H9 (cell line): ENCODE measurements at regions not wholly inside any gene's neighbourhood (a gene's known extent, or its start where the extent isn't known, plus 50 kb on each side); places are given as distances from the start of the nearest gene placed in this dataset.

Source experiments
- DNase-seq: peaks from one replicate; pipeline ENCODE4 v3.0.0-alpha.2; 2017
- H2AFZ ChIP-seq: one replicate; pipeline ENCODE4 v1.6.1; 2013; ENCODE audit warnings: mild to moderate bottlenecking, low read length, control low read depth, moderate library complexity
- H2AK5ac ChIP-seq: 2 replicates; pipeline ENCODE4 v1.6.1; 2013; ENCODE audit warnings: low read length, control low read depth, mixed read lengths; ENCODE audit not compliant: insufficient read length
- H2BK120ac ChIP-seq: one replicate; pipeline ENCODE4 v1.6.1; 2013; ENCODE audit warnings: low read depth, mild to moderate bottlenecking, low read length, control low read depth, inconsistent platforms; ENCODE audit not compliant: poor library complexity, severe bottlenecking
- H2BK12ac ChIP-seq: 2 replicates; pipeline ENCODE4 v1.6.1; 2013; ENCODE audit warnings: low read length, control low read depth, mixed read lengths, low read depth; ENCODE audit not compliant: insufficient read length
- H2BK15ac ChIP-seq: 2 replicates; pipeline ENCODE4 v1.6.1; 2013; ENCODE audit warnings: low read depth, low read length, control low read depth
- H2BK20ac ChIP-seq: one replicate; pipeline ENCODE4 v1.6.1; 2013; ENCODE audit warnings: low read depth, mild to moderate bottlenecking, low read length, control low read depth, inconsistent platforms; ENCODE audit not compliant: poor library complexity, severe bottlenecking
- H2BK5ac ChIP-seq: 2 replicates; pipeline ENCODE4 v1.6.1; 2013; ENCODE audit warnings: low read length, control low read depth, mixed read lengths; ENCODE audit not compliant: insufficient read length
- H3K14ac ChIP-seq: 2 replicates; pipeline ENCODE4 v1.6.1; 2013; ENCODE audit warnings: low read length, control low read depth; ENCODE audit not compliant: insufficient read depth
- H3K18ac ChIP-seq: 2 replicates; pipeline ENCODE4 v1.6.1; 2013; ENCODE audit warnings: low read depth, mild to moderate bottlenecking, mixed read lengths, low read length, control low read depth; ENCODE audit not compliant: insufficient read length
- H3K23ac ChIP-seq: 2 replicates; pipeline ENCODE4 v1.6.1; 2013; ENCODE audit warnings: low read length, control low read depth, mixed read lengths, low read depth; ENCODE audit not compliant: insufficient read length
- H3K23me2 ChIP-seq: 2 replicates; pipeline ENCODE4 v1.6.1; 2013; ENCODE audit warnings: low read depth, mild to moderate bottlenecking, mixed read lengths, low read length, control low read depth; ENCODE audit not compliant: insufficient read length, poor library complexity, severe bottlenecking
- H3K27ac ChIP-seq: 2 replicates; pipeline ENCODE4 v1.5.1; 2013; ENCODE audit warnings: low read length, control low read depth, mixed read lengths, low read depth; ENCODE audit not compliant: insufficient read length
- H3K27me3 ChIP-seq: 2 replicates; pipeline ENCODE4 v1.6.1; 2013; ENCODE audit warnings: low read length, control low read depth, inconsistent platforms; ENCODE audit not compliant: insufficient read depth
- H3K4ac ChIP-seq: 2 replicates; pipeline ENCODE4 v1.6.1; 2013; ENCODE audit warnings: low read depth, mild to moderate bottlenecking, control low read depth, inconsistent platforms, low read length, moderate library complexity
- H3K4me1 ChIP-seq: 2 replicates; pipeline ENCODE4 v1.6.1; 2013; ENCODE audit warnings: low read length, control low read depth, inconsistent platforms; ENCODE audit not compliant: insufficient read depth
- H3K4me2 ChIP-seq: 2 replicates; pipeline ENCODE4 v1.6.1; 2013; ENCODE audit warnings: low read length, control low read depth, mixed read lengths; ENCODE audit not compliant: insufficient read length, insufficient read depth
- H3K56ac ChIP-seq: 2 replicates; pipeline ENCODE4 v1.6.1; 2013; ENCODE audit warnings: low read depth, mild to moderate bottlenecking, mixed read lengths, low read length, control low read depth; ENCODE audit not compliant: insufficient read length
- H3K79me1 ChIP-seq: 2 replicates; pipeline ENCODE4 v1.6.1; 2013; ENCODE audit warnings: low read depth, mild to moderate bottlenecking, moderate library complexity, low read length, control low read depth, inconsistent platforms; ENCODE audit not compliant: insufficient read depth, poor library complexity, severe bottlenecking
- H3K79me2 ChIP-seq: 2 replicates; pipeline ENCODE4 v1.6.1; 2013; ENCODE audit warnings: low read length, control low read depth, inconsistent platforms; ENCODE audit not compliant: insufficient read depth
- H3K9ac ChIP-seq: 2 replicates; pipeline ENCODE4 v1.6.1; 2013; ENCODE audit warnings: low read length, control low read depth, mixed read lengths; ENCODE audit not compliant: insufficient read length; ENCODE audit errors: extremely low read depth
- H3K9me3 ChIP-seq: one replicate; pipeline ENCODE4 v1.6.1; 2013; ENCODE audit warnings: low read depth, low read length, inconsistent platforms; ENCODE audit not compliant: control insufficient read depth
- H3T11ph ChIP-seq: one replicate; pipeline ENCODE4 v1.6.1; 2013; ENCODE audit warnings: mild to moderate bottlenecking, low read length, control low read depth, inconsistent platforms
- H4K20me1 ChIP-seq: one replicate; pipeline ENCODE4 v1.6.1; 2013; ENCODE audit not compliant: control insufficient read depth, insufficient read length, insufficient read depth
- H4K5ac ChIP-seq: 2 replicates; pipeline ENCODE4 v1.6.1; 2013; ENCODE audit warnings: low read depth, mild to moderate bottlenecking, mixed read lengths, low read length, control low read depth; ENCODE audit not compliant: insufficient read length
- H4K8ac ChIP-seq: replicated peaks from 2 replicates; pipeline ENCODE4 v1.6.1; 2013; ENCODE audit warnings: low read length, control low read depth, mixed read lengths, low read depth; ENCODE audit not compliant: insufficient read length
- H4K91ac ChIP-seq: 2 replicates; pipeline ENCODE4 v1.6.1; 2013; ENCODE audit warnings: low read depth, mild to moderate bottlenecking, moderate library complexity, mixed read lengths, low read length, control low read depth; ENCODE audit not compliant: insufficient read length
- H3K27ac Mint-ChIP-seq, 3 experiments: 2 replicates in 2 of 3; 3 replicates in 1 of 3; pipeline ENCODE4 v1.8.0; 2020 to 2021; ENCODE audit warnings: mixed read lengths in 3 of 3, mild to moderate bottlenecking in 1 of 3, moderate library complexity in 1 of 3
- H3K27me3 Mint-ChIP-seq: 2 replicates; pipeline ENCODE4 v1.8.0; 2021; ENCODE audit warnings: low read depth, mild to moderate bottlenecking, moderate library complexity, mixed read lengths
- H3K36me3 Mint-ChIP-seq, 3 experiments: 2 replicates in 2 of 3; 3 replicates in 1 of 3; pipeline ENCODE4 v1.8.0; 2020 to 2021; ENCODE audit warnings: low read depth in 3 of 3, mixed read lengths in 3 of 3; ENCODE audit not compliant: insufficient read depth in 1 of 3
- H3K4me1 Mint-ChIP-seq, 2 experiments: 2 replicates each; pipeline ENCODE4 v1.8.0; 2020; ENCODE audit warnings: mixed read lengths in 2 of 2
- H3K4me3 Mint-ChIP-seq, 2 experiments: 2 replicates in 1 of 2; 3 replicates in 1 of 2; pipeline ENCODE4 v1.8.0; 2020 to 2021; ENCODE audit warnings: mild to moderate bottlenecking in 2 of 2, mixed read lengths in 2 of 2, moderate library complexity in 1 of 2
- H3K9me3 Mint-ChIP-seq, 2 experiments: 2 replicates in 1 of 2; 3 replicates in 1 of 2; pipeline ENCODE4 v1.8.0; 2020; ENCODE audit warnings: mild to moderate bottlenecking in 2 of 2, mixed read lengths in 2 of 2, moderate library complexity in 1 of 2
- WGBS: extraction: QIAGEN DNeasy Blood & Tissue Kit; methylation state at CpG from one replicate; pipeline ENCODE4 v1.1.7; 2013; ENCODE audit warnings: missing lambda C conversion rate, low lambda C conversion rate, mixed read lengths; ENCODE audit not compliant: insufficient read length; ENCODE audit errors: extremely low coverage; 5-methylcytosine and 5-hydroxymethylcytosine counted together
- TF ChIP-seq, protein P1 (sequence below): fragments of 200-600 bp; sonication (generic); conservative IDR thresholded peaks from 3 replicates; pipeline ENCODE4 v1.8.0; 2021; ENCODE audit warnings: antibody characterized with exemption, mild to moderate bottlenecking

DNA sequence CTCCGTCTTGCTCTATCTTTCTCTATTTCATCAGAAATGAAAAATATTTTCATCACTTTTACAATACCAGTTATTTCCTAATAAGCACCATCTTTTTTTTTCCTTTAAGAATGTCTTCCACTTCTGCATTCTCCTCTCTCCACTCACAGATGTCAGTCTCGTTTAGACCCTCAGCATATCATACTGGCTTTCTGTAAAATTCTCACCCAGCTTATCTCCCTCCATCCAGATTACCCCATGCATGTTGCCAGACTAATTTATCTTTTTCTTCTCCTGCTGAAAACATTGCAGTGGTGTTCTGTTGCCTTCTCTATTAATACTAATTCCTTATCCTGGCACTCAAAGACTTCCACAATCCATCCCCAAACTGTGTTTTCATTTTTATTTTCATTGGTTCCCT, 513.8 kb upstream of the KLF12 start:
- Histone ChIP-seq H2AK5ac (no peak overlapping the region), H2BK20ac (no peak overlapping the region), H3K4ac (no peak overlapping the region), H3K79me1 (no peaks in the 10 kb centered on the region), H4K5ac (no peak overlapping the region), H3K14ac (no peak overlapping the region), H3K4me1 (peaks cover 3% of the 10 kb centered on the region; the same call in 1 of the 2 replicates), H3K79me2 (no peaks in the 10 kb centered on the region), H3K18ac (no peak overlapping the region), H2AFZ (no peak overlapping the region), H4K20me1 (no peaks in the 10 kb centered on the region), H2BK120ac (no peak overlapping the region), H2BK15ac (no peak overlapping the region), H4K91ac (no peak overlapping the region), H3K23me2 (no peaks in the 10 kb centered on the region), H3K27ac (no peak overlapping the region), H4K8ac (no peak overlapping the region), H3T11ph (no peak overlapping the region), H3K27me3 (no peaks in the 10 kb centered on the region), H3K4me2 (no peak overlapping the region), H2BK5ac (no peak overlapping the region), H3K23ac (no peak overlapping the region), H3K9me3 (no peaks in the 10 kb centered on the region), H2BK12ac (no peak overlapping the region), H3K9ac (no peak overlapping the region), H3K56ac (no peak overlapping the region)
- no peaks in the 10 kb centered on the region for H3K4me1 Mint-ChIP-seq
- no peaks in the 10 kb centered on the region for H3K9me3 Mint-ChIP-seq
- no peaks in the 10 kb centered on the region for H3K27me3 Mint-ChIP-seq
- no CpG with 5 or more reads among the region's 2 CpGs for WGBS
- no peak overlapping the region for H3K27ac Mint-ChIP-seq
- no peak for DNase-seq
- H3K36me3 Mint-ChIP-seq = no peaks in the 10 kb centered on the region
- TF ChIP-seq, protein P1, sequence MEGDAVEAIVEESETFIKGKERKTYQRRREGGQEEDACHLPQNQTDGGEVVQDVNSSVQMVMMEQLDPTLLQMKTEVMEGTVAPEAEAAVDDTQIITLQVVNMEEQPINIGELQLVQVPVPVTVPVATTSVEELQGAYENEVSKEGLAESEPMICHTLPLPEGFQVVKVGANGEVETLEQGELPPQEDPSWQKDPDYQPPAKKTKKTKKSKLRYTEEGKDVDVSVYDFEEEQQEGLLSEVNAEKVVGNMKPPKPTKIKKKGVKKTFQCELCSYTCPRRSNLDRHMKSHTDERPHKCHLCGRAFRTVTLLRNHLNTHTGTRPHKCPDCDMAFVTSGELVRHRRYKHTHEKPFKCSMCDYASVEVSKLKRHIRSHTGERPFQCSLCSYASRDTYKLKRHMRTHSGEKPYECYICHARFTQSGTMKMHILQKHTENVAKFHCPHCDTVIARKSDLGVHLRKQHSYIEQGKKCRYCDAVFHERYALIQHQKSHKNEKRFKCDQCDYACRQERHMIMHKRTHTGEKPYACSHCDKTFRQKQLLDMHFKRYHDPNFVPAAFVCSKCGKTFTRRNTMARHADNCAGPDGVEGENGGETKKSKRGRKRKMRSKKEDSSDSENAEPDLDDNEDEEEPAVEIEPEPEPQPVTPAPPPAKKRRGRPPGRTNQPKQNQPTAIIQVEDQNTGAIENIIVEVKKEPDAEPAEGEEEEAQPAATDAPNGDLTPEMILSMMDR = no peak
- no peak overlapping the region for H3K4me3 Mint-ChIP-seq
